B cell (primary cell): ENCODE measurements at regions not wholly inside any gene's neighbourhood (a gene's known extent, or its start where the extent isn't known, plus 50 kb on each side); places are given as distances from the start of the nearest gene placed in this dataset.

Experiments
- ATAC-seq: fragments of 200-7000 bp; cut with Tn5 transposase; one replicate; pipeline ENCODE4 v1.10.0; 2021; ENCODE audit warnings: low read depth, mild to moderate bottlenecking, moderate number of reproducible peaks, moderate library complexity
- CTCF ChIA-PET: fragments of 350-600 bp; sonication (Branson Sonifier 250); formaldehyde crosslinking; loops from one replicate; lab custom pipeline; 2021; ENCODE audit warnings: antibody characterized with exemption, inconsistent platforms; lab: Charles Lee
- POLR2A ChIA-PET: fragments of 350-600 bp; sonication (Branson Sonifier 250); formaldehyde crosslinking; loops from one replicate; lab custom pipeline; 2021; ENCODE audit warnings: antibody characterized with exemption; lab: Charles Lee
- DNase-seq: peaks from one replicate; pipeline ENCODE4 v3.0.0; 2013
- H2AFZ ChIP-seq: 2 replicates; pipeline ENCODE4 v1.6.1; 2012; ENCODE audit warnings: mild to moderate bottlenecking, low read depth, low read length; ENCODE audit not compliant: insufficient read depth, poor library complexity, severe bottlenecking
- H3K27ac ChIP-seq, 2 donors: 1 replicate in 1 of 2; 2 replicates in 1 of 2; pipeline ENCODE4 v1.5.1; 2012 to 2013; ENCODE audit warnings: low read length in 2 of 2, mild to moderate bottlenecking in 2 of 2, moderate library complexity in 1 of 2
- H3K27me3 ChIP-seq, 4 experiments: fragments of 200-600 bp in 1 of 4; sonication (generic) in 1 of 4; replicated peaks in 1 of 4; 1 replicate in 2 of 4; 2 replicates in 2 of 4; pipeline versions ENCODE4 v1.6.1 to v1.7.0; 2013 to 2016; ENCODE audit warnings: low read length in 3 of 4, mild to moderate bottlenecking in 2 of 4, mixed read lengths in 1 of 4, moderate library complexity in 1 of 4; ENCODE audit not compliant: insufficient read depth in 4 of 4, control insufficient read depth in 3 of 4; ENCODE audit errors: control extremely low read depth in 1 of 4
- H3K36me3 ChIP-seq, 2 experiments: replicated peaks in 1 of 2; 1 replicate in 1 of 2; 2 replicates in 1 of 2; pipeline versions ENCODE4 v1.6.1 to v1.7.1; 2013; ENCODE audit warnings: low read length in 1 of 2; ENCODE audit not compliant: insufficient read depth in 2 of 2, control insufficient read depth in 1 of 2; ENCODE audit errors: control extremely low read depth in 1 of 2, extremely low read depth in 1 of 2
- H3K4me1 ChIP-seq, 2 donors: fragments of 200-600 bp in 1 of 2; sonication (generic) in 1 of 2; 1 replicate in 1 of 2; 2 replicates in 1 of 2; pipeline versions ENCODE4 v1.5.1 to v1.6.1; 2013 to 2017; ENCODE audit warnings: low read length in 2 of 2; ENCODE audit not compliant: control insufficient read depth in 2 of 2, insufficient read depth in 2 of 2
- H3K4me2 ChIP-seq: replicated peaks from 2 replicates; pipeline ENCODE3; 2012; ENCODE audit warnings: mild to moderate bottlenecking, low read depth, low read length; ENCODE audit not compliant: poor library complexity, severe bottlenecking
- H3K4me3 ChIP-seq, 5 experiments: fragments of 200-600 bp in 1 of 5; sonication (generic) in 1 of 5; 1 replicate in 3 of 5; 2 replicates in 2 of 5; pipeline versions ENCODE4 v1.5.1 to v1.7.0; 2011 to 2016; ENCODE audit warnings: low read length in 4 of 5, mild to moderate bottlenecking in 4 of 5, low read depth in 2 of 5, control low read depth in 1 of 5, moderate library complexity in 1 of 5; ENCODE audit not compliant: insufficient read depth in 1 of 5; ENCODE audit errors: control extremely low read depth in 1 of 5, extremely low read depth in 1 of 5
- H3K79me2 ChIP-seq: fragments of 200-600 bp; sonication (generic); one replicate; pipeline ENCODE4 v1.6.0; 2016; ENCODE audit warnings: low read length; ENCODE audit not compliant: control insufficient read depth, insufficient read depth
- H3K9ac ChIP-seq: fragments of 200-600 bp; sonication (generic); 2 replicates; pipeline ENCODE4 v1.6.1; 2017; ENCODE audit warnings: mild to moderate bottlenecking, low read length, moderate library complexity
- H3K9me3 ChIP-seq, 3 donors: one replicate each; pipeline versions ENCODE4 v1.6.1 to v1.7.1; 2013; ENCODE audit warnings: low read length in 2 of 3; ENCODE audit not compliant: control insufficient read depth in 2 of 3, insufficient read depth in 1 of 3; ENCODE audit errors: control extremely low read depth in 1 of 3
- H4K20me1 ChIP-seq: 2 replicates; pipeline ENCODE4 v1.6.0; 2012; ENCODE audit warnings: mild to moderate bottlenecking, low read length; ENCODE audit not compliant: insufficient read depth, control insufficient read depth, poor library complexity, severe bottlenecking
- H3K27ac Mint-ChIP-seq: one replicate; pipeline ENCODE4 v1.8.0; 2021; ENCODE audit warnings: mixed read lengths
- H3K27me3 Mint-ChIP-seq: one replicate; pipeline ENCODE4 v1.8.0; 2021; ENCODE audit warnings: mixed read lengths
- H3K4me1 Mint-ChIP-seq: one replicate; pipeline ENCODE4 v1.8.0; 2021; ENCODE audit warnings: mixed read lengths
- H3K4me3 Mint-ChIP-seq: one replicate; pipeline ENCODE4 v1.8.0; 2021; ENCODE audit warnings: mixed read lengths
- H3K9me3 Mint-ChIP-seq: one replicate; pipeline ENCODE4 v1.8.0; 2022; ENCODE audit warnings: mixed read lengths; ENCODE audit not compliant: insufficient read depth
- CTCF ChIP-seq: fragments of 200-600 bp; IDR thresholded peaks from one replicate; pipeline ENCODE4 v1.8.0; 2022; ENCODE audit warnings: antibody characterized with exemption, mild to moderate bottlenecking
- EZH2 ChIP-seq: IDR thresholded peaks from 2 replicates; pipeline ENCODE4 v1.6.1; 2012; ENCODE audit warnings: borderline replicate concordance, low read depth, mild to moderate bottlenecking, moderate library complexity, low read length; ENCODE audit not compliant: insufficient read depth, poor library complexity, severe bottlenecking
- WGBS: methylation state at CpG from one replicate; pipeline ENCODE4 v1.1.5; 2013; ENCODE audit warnings: missing lambda C conversion rate; ENCODE audit not compliant: insufficient coverage; 5-methylcytosine and 5-hydroxymethylcytosine counted together
- intact Hi-C: fragments of 100-400 bp; cut with micrococcal nuclease; formaldehyde crosslinking; loops from one replicate; pipeline ENCODE4 v1.10.0; 2022

- Histone ChIP-seq H3K4me2 (no peak overlapping the region), H3K4me1 (no peaks in the 10 kb centered on the region), H3K79me2 (no peaks in the 10 kb centered on the region), H2AFZ (no peak overlapping the region), H3K9ac (no peak overlapping the region), H3K36me3 (no peaks in the 10 kb centered on the region), H4K20me1 (no peaks in the 10 kb centered on the region), H3K4me3 (no peak overlapping the region), H3K27me3 (no peaks in the 10 kb centered on the region), H3K9me3 (no peaks in the 10 kb centered on the region), H3K27ac (no peak overlapping the region)
- POLR2A ChIA-PET, result no interaction called here
- no peaks in the 10 kb centered on the region for H3K27me3 Mint-ChIP-seq
- ATAC-seq (no peak), DNase-seq (no peak)
- no peak overlapping the region for H3K27ac Mint-ChIP-seq
- no peaks in the 10 kb centered on the region for H3K4me1 Mint-ChIP-seq
- no peak for TF ChIP-seq CTCF
- TF ChIP-seq EZH2, result no peak
- CTCF ChIA-PET, result no interaction called here
- no peak overlapping the region for H3K4me3 Mint-ChIP-seq
- 100% methylated on average over 1 of the region's 1 CpG for WGBS
- intact Hi-C loops, result no loop called here
- peaks cover 5% of the 10 kb centered on the region for H3K9me3 Mint-ChIP-seq
Measured at GRCh38 chr3:162041622-162042021, 545.0 kb downstream of the OTOL1 start.

GRCh38 chr3:162052636-162053035, 556.0 kb downstream of the OTOL1 start:
- Mint-ChIP-seq H3K4me1 (no peaks in the 10 kb centered on the region), H3K4me3 (no peak overlapping the region), H3K9me3 (peaks cover 4% of the 10 kb centered on the region), H3K27me3 (no peaks in the 10 kb centered on the region), H3K27ac (no peak overlapping the region)
- no peak overlapping the region for H3K4me2 ChIP-seq
- H3K27me3 ChIP-seq, result no peaks in the 10 kb centered on the region
- no peaks in the 10 kb centered on the region for H3K4me1 ChIP-seq
- H3K36me3 ChIP-seq, result no peaks in the 10 kb centered on the region
- intact Hi-C loops, result no loop called here
- no peak overlapping the region for H2AFZ ChIP-seq
- peaks cover 0 to 3% (median 1%) of the 10 kb centered on the region in 3 donors for H3K9me3 ChIP-seq
- TF ChIP-seq CTCF, result no peak
- TF ChIP-seq EZH2, result no peak
- H3K79me2 ChIP-seq, result no peaks in the 10 kb centered on the region
- DNase-seq (no peak), ATAC-seq (no peak)
- no peak overlapping the region for H3K27ac ChIP-seq
- ChIA-PET POLR2A (no interaction called here), CTCF (no interaction called here)
- no peak overlapping the region for H3K9ac ChIP-seq
- H3K4me3 ChIP-seq, result no peak overlapping the region
- no peaks in the 10 kb centered on the region for H4K20me1 ChIP-seq
